Osteoblast (primary cell): ENCODE measurements at regions not wholly inside any gene's neighbourhood (a gene's known extent, or its start where the extent isn't known, plus 50 kb on each side); places are given as distances from the start of the nearest gene placed in this dataset.
A peak's percentile ranks its signal among the peaks of the same experiment; 100 is the strongest.

Experiments used
- DNase-seq: peaks from one replicate; pipeline ENCODE4 v3.0.0; 2011; ENCODE audit warnings: low spot score, mixed read lengths; ENCODE audit not compliant: insufficient read length; ENCODE audit errors: missing footprints
- H2AFZ ChIP-seq: 2 replicates; pipeline ENCODE4 v1.6.0; 2011; ENCODE audit warnings: mild to moderate bottlenecking, low read length
- H3K27ac ChIP-seq: 2 replicates; pipeline ENCODE4 v1.5.1; 2011; ENCODE audit warnings: mild to moderate bottlenecking, low read depth, low read length, moderate library complexity
- H3K27me3 ChIP-seq: 2 replicates; pipeline ENCODE4 v1.6.0; 2012; ENCODE audit warnings: mild to moderate bottlenecking, control low read depth, inconsistent platforms, low read length, moderate library complexity; ENCODE audit not compliant: insufficient read depth
- H3K36me3 ChIP-seq: 2 replicates; pipeline ENCODE4 v1.5.1; 2011; ENCODE audit warnings: mild to moderate bottlenecking, low read length, control low read depth, moderate library complexity; ENCODE audit not compliant: insufficient read depth
- H3K4me1 ChIP-seq: 2 replicates; pipeline ENCODE4 v1.5.1; 2011; ENCODE audit warnings: mild to moderate bottlenecking, low read length, control low read depth, moderate library complexity; ENCODE audit not compliant: insufficient read depth
- H3K4me2 ChIP-seq: 2 replicates; pipeline ENCODE4 v1.6.0; 2011; ENCODE audit warnings: mild to moderate bottlenecking, low read length; ENCODE audit not compliant: insufficient read depth
- H3K4me3 ChIP-seq: fragments of 200-600 bp; sonication (generic); 3 replicates; pipeline ENCODE4 v1.5.1; 2012; ENCODE audit warnings: mild to moderate bottlenecking, low read length, inconsistent platforms; ENCODE audit not compliant: insufficient read depth
- H3K79me2 ChIP-seq: 2 replicates; pipeline ENCODE4 v1.6.0; 2012; ENCODE audit warnings: mild to moderate bottlenecking, low read length, control low read depth, inconsistent platforms; ENCODE audit not compliant: insufficient read depth
- H3K9me3 ChIP-seq: 2 replicates; pipeline ENCODE4 v1.5.1; 2011; ENCODE audit warnings: low read depth, low read length, control low read depth
- H4K20me1 ChIP-seq: 2 replicates; pipeline ENCODE4 v1.6.0; 2012; ENCODE audit warnings: mild to moderate bottlenecking, low read length, control low read depth; ENCODE audit not compliant: insufficient read depth
- TF ChIP-seq, protein P1 (sequence below): IDR thresholded peaks from 2 replicates; pipeline ENCODE4 v1.5.1; 2011; ENCODE audit warnings: mild to moderate bottlenecking, low read depth, low read length, moderate library complexity; ENCODE audit errors: extremely low read depth

DNA sequence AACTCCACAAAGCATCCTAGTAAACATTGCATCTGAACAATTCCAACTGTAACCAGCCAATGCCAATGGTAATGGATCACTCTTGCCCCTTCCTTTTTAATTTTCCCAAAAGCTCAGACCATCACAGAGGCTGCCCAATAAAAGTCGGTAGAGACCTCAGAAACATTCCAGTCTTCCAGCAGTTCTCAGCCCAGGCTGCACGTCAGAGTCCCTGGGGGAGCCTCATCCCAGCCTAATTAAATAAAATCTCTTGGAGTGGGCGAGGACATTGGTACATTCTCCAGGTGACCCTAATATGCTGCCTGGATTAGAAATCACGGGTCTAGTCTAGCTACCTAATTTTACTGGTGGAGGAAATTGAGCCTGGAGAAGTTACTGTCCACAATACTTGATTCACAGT, 117.1 kb upstream of the MYOCD start:
- H3K36me3 ChIP-seq: no peaks in the 10 kb centered on the region
- no peak overlapping the region for H3K4me3 ChIP-seq
- H4K20me1 ChIP-seq: no peaks in the 10 kb centered on the region
- no peak for DNase-seq
- TF ChIP-seq, protein P1, sequence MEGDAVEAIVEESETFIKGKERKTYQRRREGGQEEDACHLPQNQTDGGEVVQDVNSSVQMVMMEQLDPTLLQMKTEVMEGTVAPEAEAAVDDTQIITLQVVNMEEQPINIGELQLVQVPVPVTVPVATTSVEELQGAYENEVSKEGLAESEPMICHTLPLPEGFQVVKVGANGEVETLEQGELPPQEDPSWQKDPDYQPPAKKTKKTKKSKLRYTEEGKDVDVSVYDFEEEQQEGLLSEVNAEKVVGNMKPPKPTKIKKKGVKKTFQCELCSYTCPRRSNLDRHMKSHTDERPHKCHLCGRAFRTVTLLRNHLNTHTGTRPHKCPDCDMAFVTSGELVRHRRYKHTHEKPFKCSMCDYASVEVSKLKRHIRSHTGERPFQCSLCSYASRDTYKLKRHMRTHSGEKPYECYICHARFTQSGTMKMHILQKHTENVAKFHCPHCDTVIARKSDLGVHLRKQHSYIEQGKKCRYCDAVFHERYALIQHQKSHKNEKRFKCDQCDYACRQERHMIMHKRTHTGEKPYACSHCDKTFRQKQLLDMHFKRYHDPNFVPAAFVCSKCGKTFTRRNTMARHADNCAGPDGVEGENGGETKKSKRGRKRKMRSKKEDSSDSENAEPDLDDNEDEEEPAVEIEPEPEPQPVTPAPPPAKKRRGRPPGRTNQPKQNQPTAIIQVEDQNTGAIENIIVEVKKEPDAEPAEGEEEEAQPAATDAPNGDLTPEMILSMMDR: no peak
- no peak overlapping the region for H2AFZ ChIP-seq
- no peaks in the 10 kb centered on the region for H3K79me2 ChIP-seq
- H3K9me3 ChIP-seq: no peaks in the 10 kb centered on the region
- H3K4me1 ChIP-seq: peaks cover 10% of the 10 kb centered on the region
- H3K27me3 ChIP-seq: no peaks in the 10 kb centered on the region
- peak overlapping the region; percentile 67 for H3K27ac ChIP-seq
- H3K4me2 ChIP-seq: no peak overlapping the region

DNA sequence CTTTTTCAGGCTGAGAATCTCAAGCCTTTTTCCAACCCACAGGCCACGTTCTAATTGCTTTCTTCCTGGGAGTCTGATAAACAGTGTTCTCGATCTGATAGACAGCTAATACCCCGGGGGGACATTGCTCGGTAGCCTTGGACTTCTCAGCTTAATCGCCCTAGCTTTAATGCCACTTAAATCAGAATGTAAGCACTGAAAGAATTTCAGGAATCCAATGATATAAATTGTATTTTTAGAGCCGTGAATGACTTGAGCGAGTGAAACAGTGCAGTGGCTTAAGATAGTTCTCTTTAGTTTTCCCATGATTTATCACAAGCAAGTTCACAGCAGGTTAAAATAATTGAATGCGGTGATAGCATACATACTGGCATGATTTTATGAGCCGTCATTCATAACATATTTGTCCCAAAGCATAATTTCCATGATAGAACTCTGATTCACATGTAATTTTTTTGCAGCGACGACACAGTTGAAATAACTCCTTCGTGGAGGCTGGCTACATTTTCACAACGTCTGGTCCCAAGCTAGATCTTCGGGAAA, 116.1 kb upstream of the MYOCD start:
- H4K20me1 ChIP-seq: no peaks in the 10 kb centered on the region
- H3K9me3 ChIP-seq: no peaks in the 10 kb centered on the region
- H3K4me3 ChIP-seq: peak overlapping the region; percentile 16
- H3K36me3 ChIP-seq: no peaks in the 10 kb centered on the region
- peak overlapping the region; percentile 67 for H3K27ac ChIP-seq
- TF ChIP-seq, protein P1: no peak
- H3K27me3 ChIP-seq: no peaks in the 10 kb centered on the region
- H2AFZ ChIP-seq: peak overlapping the region; percentile 54
- no peaks in the 10 kb centered on the region for H3K79me2 ChIP-seq
- H3K4me2 ChIP-seq: peak overlapping the region; percentile 61
- H3K4me1 ChIP-seq: peaks cover 10% of the 10 kb centered on the region
- DNase-seq: peak; percentile 73

DNA sequence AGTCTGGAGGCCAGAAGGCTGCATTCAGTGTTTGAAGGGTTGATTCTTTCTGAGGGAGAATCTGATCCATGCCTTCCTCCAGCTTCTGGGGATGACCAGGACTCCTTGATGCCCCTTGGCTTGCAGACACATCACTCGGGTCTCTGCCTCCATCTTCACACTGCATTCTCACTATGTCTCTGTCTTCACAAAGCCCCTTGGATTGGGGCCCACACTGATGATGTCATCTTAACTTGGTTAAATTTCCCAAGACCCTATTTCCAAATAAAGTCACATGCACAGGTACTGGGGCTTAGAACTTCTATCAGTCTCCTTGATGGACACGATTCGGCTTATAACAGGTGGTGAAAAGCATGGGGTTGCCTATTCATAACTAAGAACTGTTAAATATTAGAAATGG, 112.1 kb upstream of the MYOCD start:
- peaks cover 9% of the 10 kb centered on the region for H3K4me1 ChIP-seq
- DNase-seq: no peak
- no peak overlapping the region for H3K4me3 ChIP-seq

DNA sequence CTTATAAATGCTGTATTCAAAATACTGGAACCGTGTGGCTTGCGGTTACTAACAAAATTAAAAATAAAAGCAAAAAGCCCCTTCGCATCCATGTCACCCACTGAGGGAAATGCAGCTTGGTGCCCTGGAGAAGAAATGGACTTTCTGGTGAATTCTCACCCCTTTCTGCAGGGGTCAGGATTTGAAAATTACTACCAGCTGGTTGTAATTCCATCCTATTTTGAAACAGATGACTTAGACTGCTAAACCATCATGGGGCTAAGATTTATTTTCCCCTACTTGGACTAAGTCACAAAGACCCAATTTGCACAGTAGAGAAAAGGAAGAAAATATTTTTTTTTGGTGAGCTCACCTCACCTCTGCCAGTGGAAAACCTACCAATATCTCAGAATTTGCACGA, 111.4 kb upstream of the MYOCD start:
- no peak overlapping the region for H3K27ac ChIP-seq
- H3K4me3 ChIP-seq: no peak overlapping the region
- H3K4me2 ChIP-seq: no peak overlapping the region
- H3K9me3 ChIP-seq: no peaks in the 10 kb centered on the region
- TF ChIP-seq, protein P1: no peak
- no peaks in the 10 kb centered on the region for H3K79me2 ChIP-seq
- DNase-seq: no peak
- H3K27me3 ChIP-seq: no peaks in the 10 kb centered on the region
- H4K20me1 ChIP-seq: no peaks in the 10 kb centered on the region
- H3K36me3 ChIP-seq: no peaks in the 10 kb centered on the region
- H2AFZ ChIP-seq: no peak overlapping the region
- peaks cover 2% of the 10 kb centered on the region for H3K4me1 ChIP-seq

More for the DNA sequence above, 112.1 kb upstream of the MYOCD start:
- no peak overlapping the region for H2AFZ ChIP-seq
- H3K79me2 ChIP-seq: no peaks in the 10 kb centered on the region
- H3K9me3 ChIP-seq: no peaks in the 10 kb centered on the region
- H3K36me3 ChIP-seq: no peaks in the 10 kb centered on the region
- H4K20me1 ChIP-seq: no peaks in the 10 kb centered on the region
- H3K27ac ChIP-seq: no peak overlapping the region
- H3K27me3 ChIP-seq: no peaks in the 10 kb centered on the region
- TF ChIP-seq, protein P1: no peak
- H3K4me2 ChIP-seq: no peak overlapping the region
